Heart left ventricle (tissue), 13 donors: ENCODE measurements at regions not wholly inside any gene's neighbourhood (a gene's known extent, or its start where the extent isn't known, plus 50 kb on each side); places are given as distances from the start of the nearest gene placed in this dataset.

Experiments used
- CTCF ChIP-seq, 12 donors: fragments of 200-600 bp; sonication (generic) in 4 of 12; IDR thresholded peaks; one replicate each; pipeline versions ENCODE4 v1.5.0 to v1.8.0; 2018 to 2022; ENCODE audit warnings: antibody characterized with exemption in 12 of 12, mild to moderate bottlenecking in 5 of 12
- POLR2A ChIP-seq, 2 donors: fragments of 450-650 bp; IDR thresholded peaks; one replicate each; pipeline ENCODE4 v1.6.1; 2017; ENCODE audit warnings: antibody characterized with exemption in 2 of 2, mild to moderate bottlenecking in 2 of 2, moderate library complexity in 2 of 2
- donor health status: ischemic (EF 13 %, LVEDD 7.1; RV severe dilation, severe dysfunction).
- donor health status: DM: no; HTN: yes; CAD: no.
- donor health status: DM: no; HTN: no; CAD: no.
- donor health status: ischemic (EF 25% LVEDD 6.9; RV normal size, moderate dysfunction).
- donor health status: ischemic (EF 25% LVEDD 5.7; RV mildly dilated, moderate dysfunction).
- donor health status: ischemic (EF 35%, LVEDD 5.7; RV mildly dilated, moderate dysfunction).
- donor health status: nonischemic (EF 11% LVEDD 7.7; RV severe dilation, severe dysfunction).
- donor health status: DM: yes; HTN: yes; CAD: no.
- donor health status: PGD.
- donor health status: ischemic (EF 29% LVEDD 5.4; RV normal size, mild dysfunction).
- donor health status: nonischemic (EF 23%, LVEDD 6.1; RV moderate dilation, normal function).

GRCh38 chr6:4660377-4661321 lies 115.6 kb upstream of the CDYL start:
- TF ChIP-seq POLR2A (IDR thresholded peaks at IDR 0.05) (no peak), CTCF (IDR thresholded peaks at IDR 0.05) (no peak)
